HCT116 (cell line): ENCODE measurements at regions not wholly inside any gene's neighbourhood (a gene's known extent, or its start where the extent isn't known, plus 50 kb on each side); places are given as distances from the start of the nearest gene placed in this dataset.

ENCODE experiments used
- ATAC-seq: fragments of 200-7000 bp; cut with Tn5 transposase; 2 replicates; pipeline ENCODE4 v1.9.1; 2020; ENCODE audit warnings: mild to moderate bottlenecking, moderate library complexity
- BruUV-seq: library from RNA; stranded (reverse); fragments of 400-500 nt; replicated peaks from 2 replicates; lab custom pipeline; 2021; lab: Mats Ljungman, UMichigan
- CTCF ChIA-PET: fragments of 300-600 bp; sonication (Branson Sonifier 250); formaldehyde crosslinking; loops from one replicate; lab custom pipeline; 2021; ENCODE audit warnings: antibody characterized with exemption; lab: Charles Lee
- POLR2A ChIA-PET: fragments of 300-600, 350-600 bp; sonication (Branson Sonifier 250); formaldehyde crosslinking; loops from one replicate; lab custom pipeline; 2021; ENCODE audit warnings: antibody characterized with exemption; lab: Charles Lee
- RAD21 ChIA-PET, 2 experiments: fragments of 300-600 bp; sonication (Branson Sonifier 250); formaldehyde crosslinking; loops; one replicate each; lab custom pipeline; 2023; ENCODE audit warnings: low total read pairs in 2 of 2; ENCODE audit not compliant: uncharacterized antibody in 2 of 2, unreplicated experiment in 2 of 2, low non-redundant PET in 1 of 2; lab: Charles Lee
- DNase-seq: peaks from one replicate; pipeline ENCODE4 v3.0.0-alpha.2; 2010; ENCODE audit warnings: low read depth, low spot score
- H2AFZ ChIP-seq: fragments of 200-600 bp; shearing (Covaris generic), sonication (generic); 2 replicates; pipeline ENCODE4 v1.6.1; 2017; ENCODE audit warnings: low read depth, mixed run types, mixed read lengths, antibody characterized with exemption, low read length; ENCODE audit not compliant: poor library complexity, severe bottlenecking
- H3K27ac ChIP-seq: 2 replicates; pipeline ENCODE4 v1.5.1; 2012; ENCODE audit warnings: low read depth, low read length
- H3K27me3 ChIP-seq: fragments of 200-600 bp; sonication (generic); 2 replicates; pipeline ENCODE4 v1.6.1; 2016; ENCODE audit warnings: mixed run types, low read length, mixed read lengths; ENCODE audit not compliant: insufficient read depth
- H3K36me3 ChIP-seq, 2 experiments: fragments of 200-500 bp in 1 of 2; fragments of 200-600 bp in 1 of 2; sonication (Bioruptor generic) in 1 of 2; sonication (generic) in 1 of 2; 2 replicates each; pipeline versions ENCODE4 v1.5.1 to v1.6.1; 2014 to 2016; ENCODE audit warnings: low read length in 2 of 2, inconsistent platforms in 1 of 2, mixed read lengths in 1 of 2, mixed run types in 1 of 2; ENCODE audit not compliant: insufficient read depth in 2 of 2, control insufficient read depth in 1 of 2
- H3K4me1 ChIP-seq, 2 experiments: fragments of 200-600 bp in 1 of 2; sonication (generic) in 1 of 2; 2 replicates each; pipeline versions ENCODE4 v1.5.1 to v1.6.1; 2012 to 2017; ENCODE audit warnings: low read length in 2 of 2, inconsistent platforms in 1 of 2, mild to moderate bottlenecking in 1 of 2, mixed read lengths in 1 of 2, mixed run types in 1 of 2, moderate library complexity in 1 of 2; ENCODE audit not compliant: insufficient read depth in 2 of 2, control insufficient read depth in 1 of 2
- H3K4me2 ChIP-seq: fragments of 200-600 bp; sonication (generic); 2 replicates; pipeline ENCODE4 v1.6.1; 2017; ENCODE audit warnings: mixed run types, low read length, mixed read lengths
- H3K4me3 ChIP-seq, 2 experiments: fragments of 200-600 bp in 1 of 2; sonication (generic) in 1 of 2; replicated peaks in 1 of 2; 2 replicates each; pipeline ENCODE4 v1.5.1; 2011 to 2016; ENCODE audit warnings: low read length in 2 of 2, control low read depth in 1 of 2, low read depth in 1 of 2, mild to moderate bottlenecking in 1 of 2, mixed read lengths in 1 of 2, mixed run types in 1 of 2
- H3K79me2 ChIP-seq: fragments of 200-600 bp; sonication (generic); 2 replicates; pipeline ENCODE4 v1.6.1; 2017; ENCODE audit warnings: mild to moderate bottlenecking, mixed run types, low read length, moderate library complexity, mixed read lengths; ENCODE audit not compliant: insufficient read depth
- H3K9ac ChIP-seq: fragments of 200-600 bp; sonication (generic); 2 replicates; pipeline ENCODE4 v1.6.1; 2016; ENCODE audit warnings: low read length, mixed read lengths
- H3K9me2 ChIP-seq: fragments of 200-600 bp; sonication (generic), shearing (Covaris generic); 2 replicates; pipeline ENCODE4 v1.6.1; 2017; ENCODE audit warnings: mixed run types, mild to moderate bottlenecking, moderate library complexity; ENCODE audit not compliant: insufficient read depth
- H3K9me3 ChIP-seq, 2 experiments: fragments of 200-500 bp in 1 of 2; fragments of 200-600 bp in 1 of 2; sonication (Bioruptor generic) in 1 of 2; sonication (generic) in 1 of 2; 2 replicates each; pipeline ENCODE4 v1.6.1; 2014 to 2017; ENCODE audit warnings: low read length in 2 of 2, mixed read lengths in 2 of 2, inconsistent platforms in 1 of 2, low read depth in 1 of 2, mild to moderate bottlenecking in 1 of 2, mixed run types in 1 of 2, moderate library complexity in 1 of 2; ENCODE audit not compliant: control insufficient read depth in 1 of 2, insufficient read depth in 1 of 2
- H4K20me1 ChIP-seq: fragments of 200-600 bp; sonication (generic), shearing (Covaris generic); 2 replicates; pipeline ENCODE4 v1.6.1; 2017; ENCODE audit warnings: mixed run types, mild to moderate bottlenecking, moderate library complexity; ENCODE audit not compliant: insufficient read depth
- EGR1 ChIP-seq: IDR thresholded peaks from 2 replicates; pipeline ENCODE4 v1.6.1; 2012; ENCODE audit warnings: low read depth
- FOSL1 ChIP-seq: IDR thresholded peaks from 2 replicates; pipeline ENCODE4 v1.6.1; 2012; ENCODE audit warnings: low read depth
- MAX ChIP-seq: IDR thresholded peaks from 2 replicates; pipeline ENCODE4 v1.6.1; 2012
- REST ChIP-seq: IDR thresholded peaks from 2 replicates; pipeline ENCODE4 v1.6.1; 2012; ENCODE audit warnings: low read depth
- SP1 ChIP-seq: IDR thresholded peaks from 2 replicates; pipeline ENCODE4 v1.6.1; 2012; ENCODE audit warnings: low read depth
- SRF ChIP-seq: IDR thresholded peaks from 2 replicates; pipeline ENCODE4 v1.6.1; 2012; ENCODE audit warnings: low read depth
- TCF7L2 ChIP-seq: IDR thresholded peaks from 2 replicates; pipeline ENCODE4 v1.7.0; 2011; ENCODE audit warnings: borderline replicate concordance, inconsistent platforms; ENCODE audit not compliant: insufficient read depth, insufficient read length; ENCODE audit errors: extremely low read depth
- YY1 ChIP-seq: IDR thresholded peaks from 2 replicates; pipeline ENCODE4 v1.6.1; 2011; ENCODE audit warnings: low read length, low read depth, moderate library complexity, mild to moderate bottlenecking; ENCODE audit not compliant: insufficient replicate concordance; ENCODE audit errors: extremely low read depth
- ZFX ChIP-seq: fragments of 450-650 bp; IDR thresholded peaks from 2 replicates; pipeline ENCODE4 v1.6.1; 2017
- intact Hi-C: fragments of 100-400 bp; cut with micrococcal nuclease; formaldehyde crosslinking; loops from 2 replicates; pipeline ENCODE4 v1.10.0; 2022
- TF ChIP-seq, protein P1 (sequence below): IDR thresholded peaks from 2 replicates; pipeline ENCODE4 v1.6.1; 2012

DNA sequence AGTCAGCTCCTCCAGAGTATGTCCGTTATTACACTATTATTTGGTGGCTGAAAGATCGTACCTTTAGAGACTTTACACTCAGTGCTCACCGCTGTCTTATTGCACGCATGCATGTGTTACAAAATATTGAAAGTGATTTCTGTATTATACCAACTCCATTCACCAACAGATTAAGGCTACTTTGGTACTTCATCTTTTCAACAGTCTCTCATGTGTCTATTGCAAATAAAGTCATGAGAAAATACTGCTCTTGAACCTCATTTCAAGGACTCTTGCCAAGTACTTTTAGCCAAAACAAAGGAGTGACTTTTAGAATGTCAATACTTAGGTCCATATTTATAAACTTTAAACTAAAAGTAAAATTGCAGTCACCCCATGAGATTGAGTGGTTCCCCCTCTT, 503.6 kb downstream of the TMEM121 start:
- BruUV-seq, result no TSS peak
- ChIA-PET CTCF (no interaction called here), POLR2A (no interaction called here), RAD21 (no interaction called here)
- no peaks in the 10 kb centered on the region for H3K9me3 ChIP-seq
- H3K4me3 ChIP-seq, result no peak overlapping the region
- no peak overlapping the region for H2AFZ ChIP-seq
- no peaks in the 10 kb centered on the region for H3K9me2 ChIP-seq
- ATAC-seq, result no peak
- H4K20me1 ChIP-seq, result no peaks in the 10 kb centered on the region
- H3K9ac ChIP-seq, result no peak overlapping the region
- no peaks in the 10 kb centered on the region for H3K27me3 ChIP-seq
- no peaks in the 10 kb centered on the region for H3K36me3 ChIP-seq
- no peaks in the 10 kb centered on the region for H3K4me1 ChIP-seq
- no peaks in the 10 kb centered on the region for H3K79me2 ChIP-seq
- H3K4me2 ChIP-seq, result no peak overlapping the region
- no peak overlapping the region for H3K27ac ChIP-seq
- no peak for DNase-seq
- intact Hi-C loops, result no loop called here
- no peak for TF ChIP-seq REST
- TF ChIP-seq, protein P1, sequence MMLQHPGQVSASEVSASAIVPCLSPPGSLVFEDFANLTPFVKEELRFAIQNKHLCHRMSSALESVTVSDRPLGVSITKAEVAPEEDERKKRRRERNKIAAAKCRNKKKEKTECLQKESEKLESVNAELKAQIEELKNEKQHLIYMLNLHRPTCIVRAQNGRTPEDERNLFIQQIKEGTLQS, result no peak
- no peak for TF ChIP-seq SP1
- no peak for TF ChIP-seq MAX
- TF ChIP-seq ZFX, result no peak
- TF ChIP-seq TCF7L2, result no peak
- no peak for TF ChIP-seq EGR1
- TF ChIP-seq FOSL1, result no peak
- no peak for TF ChIP-seq SRF
- TF ChIP-seq YY1, result no peak
